ENCODE measurements at regions not wholly inside any gene's neighbourhood (a gene's known extent, or its start where the extent isn't known, plus 50 kb on each side); places are given as distances from the start of the nearest gene placed in this dataset.
A peak's percentile ranks its signal among the peaks of the same experiment; 100 is the strongest.
"Not testable (repeated sequence)": the region's sequence is repeated elsewhere in the genome, so short reads cannot be mapped to it uniquely, and the experiment has no call there.

DNA sequence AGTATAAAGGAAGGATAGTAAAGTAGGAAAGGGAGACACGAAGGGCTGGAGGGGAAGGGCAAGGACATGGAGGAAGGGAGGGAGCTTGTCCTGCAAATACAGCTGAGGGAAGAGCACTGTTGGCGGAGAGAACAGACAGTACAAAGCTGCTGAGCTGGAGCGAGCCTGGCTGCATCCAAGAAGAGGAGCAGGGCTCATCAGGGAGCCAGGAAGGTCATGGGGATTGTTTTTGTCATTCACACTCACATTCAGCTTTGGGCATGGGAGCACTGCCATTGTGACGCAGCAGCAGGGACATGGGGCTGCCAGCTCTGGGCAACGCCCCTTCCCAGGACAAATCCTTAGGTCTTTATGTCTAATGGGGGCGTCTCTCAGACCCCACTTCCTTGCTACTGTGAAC, 125.1 kb downstream of the COPS8 start:
- H3K4me1 ChIP-seq, result no peaks in the 10 kb centered on the region
- H3K27me3 ChIP-seq, result no peaks in the 10 kb centered on the region
- no peak for TF ChIP-seq POLR2A (IDR thresholded peaks at IDR 0.05)
- TF ChIP-seq, protein P1, sequence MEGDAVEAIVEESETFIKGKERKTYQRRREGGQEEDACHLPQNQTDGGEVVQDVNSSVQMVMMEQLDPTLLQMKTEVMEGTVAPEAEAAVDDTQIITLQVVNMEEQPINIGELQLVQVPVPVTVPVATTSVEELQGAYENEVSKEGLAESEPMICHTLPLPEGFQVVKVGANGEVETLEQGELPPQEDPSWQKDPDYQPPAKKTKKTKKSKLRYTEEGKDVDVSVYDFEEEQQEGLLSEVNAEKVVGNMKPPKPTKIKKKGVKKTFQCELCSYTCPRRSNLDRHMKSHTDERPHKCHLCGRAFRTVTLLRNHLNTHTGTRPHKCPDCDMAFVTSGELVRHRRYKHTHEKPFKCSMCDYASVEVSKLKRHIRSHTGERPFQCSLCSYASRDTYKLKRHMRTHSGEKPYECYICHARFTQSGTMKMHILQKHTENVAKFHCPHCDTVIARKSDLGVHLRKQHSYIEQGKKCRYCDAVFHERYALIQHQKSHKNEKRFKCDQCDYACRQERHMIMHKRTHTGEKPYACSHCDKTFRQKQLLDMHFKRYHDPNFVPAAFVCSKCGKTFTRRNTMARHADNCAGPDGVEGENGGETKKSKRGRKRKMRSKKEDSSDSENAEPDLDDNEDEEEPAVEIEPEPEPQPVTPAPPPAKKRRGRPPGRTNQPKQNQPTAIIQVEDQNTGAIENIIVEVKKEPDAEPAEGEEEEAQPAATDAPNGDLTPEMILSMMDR (IDR thresholded peaks at IDR 0.05), result no peak
- no peak for DNase-seq
- no peak overlapping the region for H3K27ac ChIP-seq
- H3K36me3 ChIP-seq, result no peaks in the 10 kb centered on the region
- no peaks in the 10 kb centered on the region for H3K9me3 ChIP-seq
- no peak overlapping the region for H3K4me3 ChIP-seq

DNA sequence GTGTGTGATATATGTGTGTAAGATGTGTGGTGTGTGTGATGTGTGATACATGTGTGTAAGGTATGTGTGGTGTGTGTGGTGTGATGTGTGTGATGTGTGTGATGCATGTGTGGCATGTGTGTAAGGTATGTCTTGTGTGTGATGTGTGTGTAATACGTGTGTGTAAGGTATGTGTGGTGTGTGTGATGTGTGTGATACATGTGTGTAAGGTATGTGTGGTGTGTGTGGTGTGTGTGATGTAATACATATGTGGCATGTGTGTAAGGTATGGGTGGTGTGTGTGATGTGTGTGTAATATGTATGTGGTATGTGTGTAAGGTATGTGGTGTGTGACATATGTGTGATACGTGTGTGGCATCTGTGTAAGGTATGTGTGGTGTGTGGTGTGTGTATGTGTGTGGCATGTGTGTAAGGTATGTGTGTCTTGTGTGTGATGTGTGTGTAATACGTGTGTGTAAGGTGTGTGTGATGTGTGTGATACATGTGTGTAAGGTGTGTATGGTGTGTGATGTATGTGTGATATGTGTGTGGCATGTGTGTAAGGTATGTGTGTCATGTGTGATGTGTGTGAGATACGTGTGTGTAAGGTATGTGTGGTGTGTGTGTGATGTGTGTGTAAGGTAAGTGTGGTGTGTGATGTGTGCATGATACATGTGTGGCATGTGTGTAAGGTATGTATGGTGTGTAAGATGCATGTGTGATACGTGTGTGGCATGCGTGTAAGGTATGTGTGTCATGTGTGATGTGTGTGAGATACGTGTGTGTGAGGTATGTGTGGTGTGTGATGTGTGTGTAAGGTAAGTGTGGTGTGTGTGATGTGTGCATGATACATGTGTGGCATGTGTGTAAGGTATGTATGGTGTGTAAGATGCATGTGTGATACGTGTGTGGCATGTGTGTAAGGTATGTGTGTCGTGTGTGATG, 126.9 kb downstream of the COPS8 start:
- not testable (repeated sequence) for H3K4me1 ChIP-seq, DNase-seq, H3K4me3 ChIP-seq, H3K36me3 ChIP-seq, H3K27me3 ChIP-seq, H3K9me3 ChIP-seq
- H3K27ac ChIP-seq, result peak overlapping the region in 1 of 4 donors; percentile 13

DNA sequence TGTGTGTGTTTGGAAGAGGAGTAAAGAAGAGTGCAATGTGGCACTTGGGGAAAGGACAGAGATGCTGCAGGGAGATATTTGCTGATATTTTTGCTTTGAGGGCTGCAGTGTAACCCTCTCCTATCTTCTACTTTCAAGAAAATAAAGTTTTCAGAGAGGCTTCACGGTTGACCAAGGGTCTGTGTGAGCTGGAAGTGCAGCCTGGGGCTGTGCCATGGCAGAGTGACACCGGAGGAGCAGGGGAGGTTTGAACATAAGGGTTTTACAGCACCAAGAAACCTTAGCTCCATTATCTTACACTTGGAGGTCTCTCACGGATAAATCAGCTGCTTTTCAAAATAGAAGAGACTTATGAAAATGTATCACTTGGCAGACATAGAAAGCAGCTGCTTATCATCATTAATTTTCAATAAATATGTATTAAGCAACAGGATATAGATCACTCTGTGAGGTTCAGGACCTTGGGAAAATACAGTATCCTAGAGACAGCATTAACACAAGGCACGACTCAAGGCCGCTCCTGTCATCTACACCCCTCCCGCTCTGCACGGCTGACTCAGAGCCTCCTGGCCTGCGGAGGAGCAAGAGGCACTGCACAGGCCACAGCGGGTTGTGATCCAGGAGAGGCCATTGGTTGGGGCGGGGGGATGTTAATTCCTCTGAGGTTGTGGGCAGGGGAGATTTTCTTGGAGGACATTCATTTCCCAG, 127.8 kb downstream of the COPS8 start:
- Histone ChIP-seq H3K27ac (peak overlapping the region in 1 of 4 donors; percentile 31), H3K9me3 (no peaks in the 10 kb centered on the region), H3K27me3 (no peaks in the 10 kb centered on the region), H3K4me3 (no peak overlapping the region), H3K4me1 (no peaks in the 10 kb centered on the region), H3K36me3 (no peaks in the 10 kb centered on the region)
- TF ChIP-seq, protein P1 (IDR thresholded peaks at IDR 0.05), result no peak
- TF ChIP-seq POLR2A (IDR thresholded peaks at IDR 0.05), result no peak
- no peak for DNase-seq

DNA sequence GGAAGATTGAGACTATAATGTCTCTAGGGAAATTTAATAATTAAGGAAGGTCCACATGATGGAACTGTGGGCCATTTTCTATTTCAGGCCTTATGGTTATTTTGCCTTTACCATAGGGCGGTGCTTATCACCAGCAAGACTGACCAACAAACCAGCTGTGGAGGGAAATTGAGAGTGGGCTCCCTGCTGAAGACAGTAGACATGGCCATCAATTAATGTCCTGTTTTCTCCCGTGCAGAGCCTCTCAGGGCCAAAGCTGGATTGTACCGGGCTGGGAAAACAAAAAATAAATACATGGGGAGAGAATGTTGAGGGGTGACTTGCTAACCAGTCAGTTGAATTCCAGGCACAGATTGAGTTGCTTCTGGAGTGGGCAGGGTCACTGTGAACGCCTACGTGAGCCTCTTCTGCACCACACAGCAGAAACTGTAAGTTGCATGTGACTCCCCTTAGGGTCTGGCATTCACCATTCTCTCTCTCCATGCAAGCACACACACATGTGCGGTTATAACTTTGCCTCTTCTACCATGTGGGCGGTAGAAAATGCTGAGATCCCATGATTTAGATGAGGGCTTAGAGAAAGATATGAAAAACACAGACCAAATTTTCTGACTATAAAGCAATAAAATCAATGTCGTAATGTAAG, 128.5 kb downstream of the COPS8 start:
- H3K4me3 ChIP-seq, result no peak overlapping the region
- no peak for DNase-seq
- H3K36me3 ChIP-seq, result no peaks in the 10 kb centered on the region
- H3K27me3 ChIP-seq, result no peaks in the 10 kb centered on the region
- no peaks in the 10 kb centered on the region for H3K9me3 ChIP-seq
- H3K27ac ChIP-seq, result peak overlapping the region in 1 of 4 donors; percentile 31
- TF ChIP-seq, protein P1 (IDR thresholded peaks at IDR 0.05), result no peak
- no peak for TF ChIP-seq POLR2A (IDR thresholded peaks at IDR 0.05)
- no peaks in the 10 kb centered on the region for H3K4me1 ChIP-seq

DNA sequence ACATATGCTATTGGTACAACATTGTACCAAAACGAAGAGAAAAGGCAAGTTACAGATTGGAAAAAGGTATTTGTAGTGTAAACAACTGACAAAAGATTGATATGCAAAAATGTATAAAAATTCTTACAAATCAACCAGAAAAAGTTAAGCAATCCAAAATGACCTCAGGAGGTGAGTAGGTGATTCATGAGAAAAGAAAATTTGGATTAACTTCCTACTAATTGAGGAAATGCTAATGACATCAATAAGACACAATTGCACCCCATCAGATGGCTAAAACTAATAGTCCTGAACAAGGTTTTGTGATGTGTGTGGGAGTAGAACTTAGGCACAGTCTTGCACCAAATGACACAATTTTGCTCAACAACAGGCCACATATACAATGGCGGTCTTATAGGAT, 129.3 kb downstream of the COPS8 start:
- no peaks in the 10 kb centered on the region for H3K36me3 ChIP-seq
- no peaks in the 10 kb centered on the region for H3K9me3 ChIP-seq
- no peak for DNase-seq
- TF ChIP-seq, protein P1 (IDR thresholded peaks at IDR 0.05), result no peak
- TF ChIP-seq POLR2A (IDR thresholded peaks at IDR 0.05), result no peak
- no peaks in the 10 kb centered on the region for H3K4me1 ChIP-seq
- no peak overlapping the region for H3K27ac ChIP-seq
- no peaks in the 10 kb centered on the region for H3K27me3 ChIP-seq
- H3K4me3 ChIP-seq, result no peak overlapping the region

Measured in Peyer's patch (tissue), 4 donors.